H1 (cell line): ENCODE measurements at regions not wholly inside any gene's neighbourhood (a gene's known extent, or its start where the extent isn't known, plus 50 kb on each side); places are given as distances from the start of the nearest gene placed in this dataset.

ENCODE experiments used
- CTCF ChIA-PET: fragments of 300-600 bp; sonication (Branson Sonifier 250); formaldehyde crosslinking; loops from one replicate; lab custom pipeline; 2021; ENCODE audit not compliant: partially characterized antibody; lab: Charles Lee
- POLR2A ChIA-PET: fragments of 300-600 bp; sonication (Branson Sonifier 250); formaldehyde crosslinking; loops from one replicate; lab custom pipeline; 2021; ENCODE audit warnings: inconsistent platforms; ENCODE audit not compliant: partially characterized antibody; lab: Charles Lee
- DNase-seq, 2 experiments: peaks; one replicate each; pipeline versions ENCODE4 v3.0.0 to v3.0.0-alpha.2; 2010 to 2022; ENCODE audit warnings: low spot score in 2 of 2, low read depth in 1 of 2, mixed read lengths in 1 of 2
- FAIRE-seq: peaks from 2 replicates; lab custom pipeline; 2011; peaks lifted over from hg19 to GRCh38; lab: Jason Lieb, UNC
- H2AFZ ChIP-seq: 2 replicates; pipeline ENCODE4 v1.8.1; 2012; ENCODE audit warnings: low read length, inconsistent platforms
- H2AK5ac ChIP-seq: 2 replicates; pipeline ENCODE4 v1.6.1; 2013; ENCODE audit warnings: low read depth, low read length
- H2BK120ac ChIP-seq: replicated peaks from 2 replicates; pipeline ENCODE3; 2013; ENCODE audit warnings: low read depth, low read length, inconsistent platforms
- H2BK12ac ChIP-seq: 2 replicates; pipeline ENCODE4 v1.6.1; 2013; ENCODE audit warnings: low read depth, low read length
- H2BK15ac ChIP-seq: 2 replicates; pipeline ENCODE4 v1.6.1; 2013; ENCODE audit warnings: low read length
- H2BK20ac ChIP-seq: 2 replicates; pipeline ENCODE4 v1.6.1; 2013; ENCODE audit warnings: low read length
- H2BK5ac ChIP-seq: 2 replicates; pipeline ENCODE4 v1.6.1; 2013; ENCODE audit warnings: low read depth, low read length
- H3K14ac ChIP-seq: 2 replicates; pipeline ENCODE4 v1.6.1; 2013; ENCODE audit warnings: inconsistent platforms; ENCODE audit not compliant: insufficient read length
- H3K18ac ChIP-seq: 2 replicates; pipeline ENCODE4 v1.6.1; 2013; ENCODE audit warnings: low read length; ENCODE audit errors: extremely low read depth
- H3K23ac ChIP-seq: 2 replicates; pipeline ENCODE4 v1.6.1; 2013; ENCODE audit warnings: inconsistent platforms; ENCODE audit not compliant: insufficient read length
- H3K23me2 ChIP-seq: 2 replicates; pipeline ENCODE4 v1.6.1; 2013; ENCODE audit warnings: low read depth, low read length
- H3K27ac ChIP-seq: 2 replicates; pipeline ENCODE4 v1.6.1; 2011; ENCODE audit warnings: low read depth, low read length, inconsistent platforms
- H3K27me3 ChIP-seq, 4 experiments: replicated peaks in 1 of 4; 1 replicate in 1 of 4; 2 replicates in 3 of 4; pipeline versions ENCODE4 v1.6.1 to v1.8.1; 2011 to 2013; ENCODE audit warnings: low read length in 3 of 4, mild to moderate bottlenecking in 3 of 4, inconsistent platforms in 2 of 4, mixed read lengths in 2 of 4, moderate library complexity in 1 of 4; ENCODE audit not compliant: control insufficient read depth in 3 of 4, insufficient read depth in 3 of 4; ENCODE audit errors: extremely low read depth in 1 of 4
- H3K36me3 ChIP-seq, 4 experiments: 2 replicates each; pipeline versions ENCODE4 v1.6.1 to v1.8.1; 2011 to 2013; ENCODE audit warnings: mild to moderate bottlenecking in 4 of 4, low read length in 3 of 4, moderate library complexity in 2 of 4, control low read depth in 1 of 4, inconsistent platforms in 1 of 4; ENCODE audit not compliant: insufficient read depth in 4 of 4, control insufficient read depth in 2 of 4
- H3K4ac ChIP-seq: replicated peaks from 2 replicates; pipeline ENCODE3; 2013; ENCODE audit warnings: low read length, low read depth, mixed read lengths, inconsistent platforms; ENCODE audit not compliant: insufficient read length
- H3K4me1 ChIP-seq, 4 experiments: replicated peaks in 1 of 4; 1 replicate in 1 of 4; 2 replicates in 3 of 4; pipeline versions ENCODE4 v1.6.1 to v1.8.1; 2011 to 2013; ENCODE audit warnings: low read length in 3 of 4, inconsistent platforms in 2 of 4, mixed read lengths in 1 of 4; ENCODE audit not compliant: insufficient read depth in 4 of 4, control insufficient read depth in 3 of 4
- H3K4me2 ChIP-seq, 2 experiments: 2 replicates each; pipeline versions ENCODE4 v1.6.1 to v1.8.1; 2011 to 2013; ENCODE audit warnings: low read depth in 2 of 2, low read length in 2 of 2, control low read depth in 1 of 2, inconsistent platforms in 1 of 2, mild to moderate bottlenecking in 1 of 2; ENCODE audit not compliant: insufficient read depth in 1 of 2
- H3K4me3 ChIP-seq, 4 experiments: fragments of 200-600, 300-600 bp in 1 of 4; sonication (generic), shearing (Covaris generic), sonication (Bioruptor Twin) in 1 of 4; 2 replicates each; pipeline versions ENCODE4 v1.5.1 to v1.8.1; 2011 to 2016; ENCODE audit warnings: low read length in 4 of 4, low read depth in 3 of 4, control low read depth in 2 of 4, inconsistent platforms in 2 of 4, mild to moderate bottlenecking in 2 of 4, mixed read lengths in 1 of 4, moderate library complexity in 1 of 4; ENCODE audit not compliant: insufficient read depth in 2 of 4; ENCODE audit errors: extremely low read depth in 1 of 4
- H3K56ac ChIP-seq: replicated peaks from 2 replicates; pipeline ENCODE3; 2013; ENCODE audit warnings: low read depth, mild to moderate bottlenecking, mixed read lengths, low read length, inconsistent platforms; ENCODE audit not compliant: insufficient read length
- H3K79me1 ChIP-seq: 2 replicates; pipeline ENCODE4 v1.6.1; 2013; ENCODE audit warnings: low read depth, low read length, control low read depth
- H3K79me2 ChIP-seq, 2 experiments: 2 replicates each; pipeline versions ENCODE4 v1.6.1 to v1.8.1; 2012 to 2013; ENCODE audit warnings: low read length in 2 of 2, mild to moderate bottlenecking in 2 of 2, inconsistent platforms in 1 of 2; ENCODE audit not compliant: insufficient read depth in 2 of 2, control insufficient read depth in 1 of 2
- H3K9ac ChIP-seq, 4 experiments: replicated peaks in 1 of 4; 1 replicate in 1 of 4; 2 replicates in 3 of 4; pipeline versions ENCODE4 v1.6.1 to v1.8.1; 2011 to 2013; ENCODE audit warnings: low read depth in 3 of 4, low read length in 3 of 4, control low read depth in 2 of 4, mild to moderate bottlenecking in 2 of 4, moderate library complexity in 2 of 4, inconsistent platforms in 1 of 4; ENCODE audit errors: extremely low read depth in 1 of 4
- H3K9me3 ChIP-seq, 2 experiments: 2 replicates each; pipeline versions ENCODE4 v1.6.1 to v1.8.1; 2012 to 2013; ENCODE audit warnings: mild to moderate bottlenecking in 2 of 2, moderate library complexity in 2 of 2, control low read depth in 1 of 2, inconsistent platforms in 1 of 2, low read depth in 1 of 2, low read length in 1 of 2, mixed read lengths in 1 of 2; ENCODE audit not compliant: insufficient read depth in 2 of 2
- H4K20me1 ChIP-seq, 2 experiments: replicated peaks in 1 of 2; 2 replicates each; pipeline versions ENCODE3 to v1.8.1; 2011 to 2013; ENCODE audit warnings: inconsistent platforms in 2 of 2, low read length in 2 of 2, mild to moderate bottlenecking in 1 of 2; ENCODE audit not compliant: insufficient read depth in 2 of 2, control insufficient read depth in 1 of 2
- H4K5ac ChIP-seq: 2 replicates; pipeline ENCODE4 v1.6.1; 2013; ENCODE audit warnings: low read length, low read depth, mixed read lengths, inconsistent platforms; ENCODE audit not compliant: insufficient read length
- H4K8ac ChIP-seq: 2 replicates; pipeline ENCODE4 v1.8.0; 2013; ENCODE audit warnings: mild to moderate bottlenecking, moderate library complexity, low read length, inconsistent platforms; ENCODE audit not compliant: insufficient read depth; ENCODE audit errors: extremely low read depth
- H4K91ac ChIP-seq: replicated peaks from 2 replicates; pipeline ENCODE3; 2013; ENCODE audit warnings: low read length, mixed read lengths, inconsistent platforms; ENCODE audit not compliant: insufficient read length
- ATF2 ChIP-seq: IDR thresholded peaks from 2 replicates; pipeline ENCODE4 v1.6.1; 2012; ENCODE audit warnings: low read length, inconsistent platforms
- CTCF ChIP-seq, 3 experiments: IDR thresholded peaks; 1 replicate in 2 of 3; 2 replicates in 1 of 3; pipeline versions ENCODE4 v1.5.1 to v1.6.1; 2011; ENCODE audit warnings: low read length in 3 of 3, mild to moderate bottlenecking in 3 of 3, inconsistent platforms in 2 of 3, low read depth in 1 of 3, moderate library complexity in 1 of 3; ENCODE audit not compliant: insufficient read depth in 1 of 3; ENCODE audit errors: control extremely low read depth in 1 of 3
- RAD21 ChIP-seq, 2 experiments: IDR thresholded peaks in 1 of 2; conservative IDR thresholded peaks in 1 of 2; 2 replicates each; pipeline ENCODE4 v1.6.1; 2011; ENCODE audit warnings: low read depth in 2 of 2, low read length in 2 of 2, improper control_type of control experiment in 1 of 2, inconsistent platforms in 1 of 2, mild to moderate bottlenecking in 1 of 2, moderate library complexity in 1 of 2
- RXRA ChIP-seq: IDR thresholded peaks from 2 replicates; pipeline ENCODE4 v1.6.1; 2011; ENCODE audit warnings: low read depth, mild to moderate bottlenecking, low read length, moderate library complexity; ENCODE audit not compliant: insufficient read depth
- TBP ChIP-seq: IDR thresholded peaks from 2 replicates; pipeline ENCODE4 v1.6.1; 2011; ENCODE audit warnings: low read depth, low read length, improper control_type of control experiment
- WGBS, 2 experiments: shearing (Covaris generic) in 1 of 2; methylation state at CpG; one replicate each; pipeline versions ENCODE4 v1.1.6 to v1.1.7; 2013 to 2015; ENCODE audit warnings: low lambda C conversion rate in 2 of 2, mixed read lengths in 2 of 2, inconsistent platforms in 1 of 2, low coverage in 1 of 2, missing lambda C conversion rate in 1 of 2; ENCODE audit not compliant: insufficient replicate concordance in 2 of 2, insufficient coverage in 1 of 2, insufficient read length in 1 of 2; ENCODE audit errors: extremely low coverage in 1 of 2, missing lambda C conversion rate in 1 of 2; 5-methylcytosine and 5-hydroxymethylcytosine counted together

- no peak overlapping the region for H3K23ac ChIP-seq
- POLR2A ChIA-PET = no interaction called here
- H3K4me1 ChIP-seq = no peaks in the 10 kb centered on the region
- CTCF ChIA-PET = no interaction called here
- no peaks in the 10 kb centered on the region for H3K9me3 ChIP-seq
- H4K20me1 ChIP-seq = no peaks in the 10 kb centered on the region
- H2BK12ac ChIP-seq = no peak overlapping the region
- no peaks in the 10 kb centered on the region for H3K79me2 ChIP-seq
- no peak for FAIRE-seq
- no peak overlapping the region for H2BK15ac ChIP-seq
- H2BK5ac ChIP-seq = no peak overlapping the region
- no peaks in the 10 kb centered on the region for H3K36me3 ChIP-seq
- no peak overlapping the region for H3K18ac ChIP-seq
- H3K4ac ChIP-seq = no peak overlapping the region
- no peak overlapping the region for H4K91ac ChIP-seq
- H2AFZ ChIP-seq = no peak overlapping the region; the same call in 1 of the 2 replicates
- H3K79me1 ChIP-seq = no peaks in the 10 kb centered on the region
- no peak overlapping the region for H3K9ac ChIP-seq
- WGBS, 2 experiments = 92% methylated on average over 5 of the region's 5 CpGs; no CpG with 5 or more reads in 1 of the 2 experiments
- H4K8ac ChIP-seq = no peak overlapping the region
- H2BK20ac ChIP-seq = no peak overlapping the region
- H3K27ac ChIP-seq = no peak overlapping the region
- H3K4me3 ChIP-seq = no peak overlapping the region
- no peaks in the 10 kb centered on the region for H3K23me2 ChIP-seq
- no peak overlapping the region for H3K56ac ChIP-seq
- TF ChIP-seq CTCF (IDR thresholded peaks at IDR 0.05; ENCODE audit: control extremely low read depth in 1 of 3, insufficient read depth in 1 of 3, low read depth in 1 of 3, low read length in 3 of 3) (peak in 1 of 3 experiments; percentile 1; a peak in 1 of 4 replicates), RXRA (no peak), ATF2 (no peak), TBP (no peak), RAD21 (IDR thresholded peaks at IDR 0.05 in 1 of 2, conservative IDR thresholded peaks at IDR 0.05 in 1 of 2; ENCODE audit: low read depth in 2 of 2, low read length in 2 of 2) (peak; percentile 18 to 25; a peak in 3 of 4 replicates)
- TF ChIP-seq, all 59 proteins: peak for 2
- Histone ChIP-seq H3K4me2 (no peak overlapping the region), H2BK120ac (no peak overlapping the region), H3K27me3 (no peaks in the 10 kb centered on the region), H3K14ac (no peak overlapping the region), H2AK5ac (0 out of 2 replicates have a peak overlapping the region, but pooled peaks have one; percentile 24), H4K5ac (no peak overlapping the region)
- DNase-seq = no peak
Observed at GRCh38 chr2:5328826-5329225, 363.4 kb upstream of the SOX11 start.
